ENCODE measurements at regions not wholly inside any gene's neighbourhood (a gene's known extent, or its start where the extent isn't known, plus 50 kb on each side); places are given as distances from the start of the nearest gene placed in this dataset.

DNA sequence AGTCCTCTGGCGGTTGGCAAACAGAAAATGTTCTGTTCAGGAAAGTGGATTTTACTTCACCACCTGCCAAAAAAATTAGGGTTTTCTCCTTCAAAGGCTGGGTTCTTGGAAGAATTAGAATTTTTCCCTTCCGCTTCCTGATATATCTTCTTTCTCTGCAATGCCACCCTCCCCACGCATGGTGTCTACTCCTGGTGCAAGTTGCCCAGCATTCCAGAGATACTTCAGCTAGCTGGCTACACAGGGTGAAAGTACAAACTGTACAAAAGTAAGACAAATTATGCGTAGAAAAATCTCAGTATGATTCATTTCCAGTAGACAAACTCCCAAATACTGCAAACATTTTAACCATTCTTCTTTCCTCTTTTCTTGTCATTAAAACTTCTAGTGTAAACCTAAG, 430.1 kb upstream of the ESRRG start:
- TF ChIP-seq, protein P1, sequence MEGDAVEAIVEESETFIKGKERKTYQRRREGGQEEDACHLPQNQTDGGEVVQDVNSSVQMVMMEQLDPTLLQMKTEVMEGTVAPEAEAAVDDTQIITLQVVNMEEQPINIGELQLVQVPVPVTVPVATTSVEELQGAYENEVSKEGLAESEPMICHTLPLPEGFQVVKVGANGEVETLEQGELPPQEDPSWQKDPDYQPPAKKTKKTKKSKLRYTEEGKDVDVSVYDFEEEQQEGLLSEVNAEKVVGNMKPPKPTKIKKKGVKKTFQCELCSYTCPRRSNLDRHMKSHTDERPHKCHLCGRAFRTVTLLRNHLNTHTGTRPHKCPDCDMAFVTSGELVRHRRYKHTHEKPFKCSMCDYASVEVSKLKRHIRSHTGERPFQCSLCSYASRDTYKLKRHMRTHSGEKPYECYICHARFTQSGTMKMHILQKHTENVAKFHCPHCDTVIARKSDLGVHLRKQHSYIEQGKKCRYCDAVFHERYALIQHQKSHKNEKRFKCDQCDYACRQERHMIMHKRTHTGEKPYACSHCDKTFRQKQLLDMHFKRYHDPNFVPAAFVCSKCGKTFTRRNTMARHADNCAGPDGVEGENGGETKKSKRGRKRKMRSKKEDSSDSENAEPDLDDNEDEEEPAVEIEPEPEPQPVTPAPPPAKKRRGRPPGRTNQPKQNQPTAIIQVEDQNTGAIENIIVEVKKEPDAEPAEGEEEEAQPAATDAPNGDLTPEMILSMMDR (conservative IDR thresholded peaks at IDR 0.05; ENCODE audit: low read length) = no peak
- TF ChIP-seq EZH2phosphoT487 (IDR thresholded peaks at IDR 0.05; ENCODE audit: borderline replicate concordance) = no peak

All from Loucy (cell line).